GM13977 (cell line): ENCODE measurements at regions not wholly inside any gene's neighbourhood (a gene's known extent, or its start where the extent isn't known, plus 50 kb on each side); places are given as distances from the start of the nearest gene placed in this dataset.

Experiments
- DNase-seq: peaks from one replicate; pipeline ENCODE4 v3.0.0; 2012; ENCODE audit warnings: low spot score
- CTCF ChIP-seq: IDR thresholded peaks from 2 replicates; pipeline ENCODE4 v1.5.1; 2012; ENCODE audit warnings: mild to moderate bottlenecking, control low read depth; ENCODE audit not compliant: insufficient read depth; ENCODE audit errors: extremely low read depth, missing control alignments
- in situ Hi-C: fragments of 300-500 bp; cut with MboI; formaldehyde crosslinking; loops from one replicate; pipeline ENCODE4 v1.12.0; 2022; ENCODE audit warnings: low sequenced_read_pairs, low pct_unique_long_range_greater_than_20kb, mixed read lengths, inconsistent platforms; ENCODE audit not compliant: unreplicated experiment

- in situ Hi-C loops, result no loop called here
- DNase-seq, result no peak
- TF ChIP-seq CTCF, result no peak
These were observed 356.2 kb downstream of the GPD2 start for GRCh38 chr2:156792242-156792840.

- no peak for DNase-seq
- in situ Hi-C loops, result no loop called here
- TF ChIP-seq CTCF, result no peak
These were observed 361.7 kb downstream of the GPD2 start for GRCh38 chr2:156797832-156798231.

GRCh38 chr2:156800065-156800653 lies 364.0 kb downstream of the GPD2 start:
- no peak for DNase-seq
- TF ChIP-seq CTCF, result no peak
- in situ Hi-C loops, result no loop called here

GRCh38 chr2:156800781-156801361 lies 364.7 kb downstream of the GPD2 start:
- TF ChIP-seq CTCF, result no peak
- in situ Hi-C loops, result no loop called here
- no peak for DNase-seq

GRCh38 chr2:156803243-156803642 lies 367.1 kb downstream of the GPD2 start:
- in situ Hi-C loops, result no loop called here
- DNase-seq, result no peak
- TF ChIP-seq CTCF, result no peak

GRCh38 chr2:156803967-156804366 lies 367.8 kb downstream of the GPD2 start:
- no peak for TF ChIP-seq CTCF
- in situ Hi-C loops, result no loop called here
- DNase-seq, result no peak

- TF ChIP-seq CTCF, result no peak
- in situ Hi-C loops, result no loop called here
- DNase-seq, result no peak
These were observed 373.9 kb downstream of the GPD2 start for GRCh38 chr2:156810094-156810493.
